ENCODE measurements at regions not wholly inside any gene's neighbourhood (a gene's known extent, or its start where the extent isn't known, plus 50 kb on each side); places are given as distances from the start of the nearest gene placed in this dataset.

GRCh38 chr12:16863742-16864141 is 257.8 kb upstream of the LMO3 start:
- no peak for ATAC-seq
- TF ChIP-seq ZNF70 (CRISPR knock-in tag; IDR thresholded peaks at IDR 0.05) (no peak), ZFP3 (CRISPR knock-in tag; IDR thresholded peaks at IDR 0.05) (no peak), PATZ1 (CRISPR knock-in tag; IDR thresholded peaks at IDR 0.05; ENCODE audit: borderline replicate concordance) (no peak), ZNF565 (CRISPR knock-in tag; conservative IDR thresholded peaks at IDR 0.05; ENCODE audit: low read depth) (no peak), TSHZ2 (CRISPR knock-in tag; IDR thresholded peaks at IDR 0.05) (no peak), CREB5 (CRISPR knock-in tag; IDR thresholded peaks at IDR 0.05; ENCODE audit: low read depth) (no peak), TOX (CRISPR knock-in tag; IDR thresholded peaks at IDR 0.05; ENCODE audit: borderline replicate concordance) (no peak), ZNF8 (CRISPR knock-in tag; IDR thresholded peaks at IDR 0.05) (no peak), RARB (CRISPR knock-in tag; IDR thresholded peaks at IDR 0.05) (no peak), PPARA (CRISPR knock-in tag; IDR thresholded peaks at IDR 0.05; ENCODE audit: borderline replicate concordance) (no peak), TCF4 (CRISPR knock-in tag; IDR thresholded peaks at IDR 0.05; ENCODE audit: borderline replicate concordance) (no peak), GLIS3 (CRISPR knock-in tag; IDR thresholded peaks at IDR 0.05) (no peak), OSR1 (CRISPR knock-in tag; IDR thresholded peaks at IDR 0.05) (no peak), CSDC2 (CRISPR knock-in tag; IDR thresholded peaks at IDR 0.05) (no peak), CSRNP3 (CRISPR knock-in tag; IDR thresholded peaks at IDR 0.05) (no peak), BACH2 (CRISPR knock-in tag; IDR thresholded peaks at IDR 0.05; ENCODE audit: borderline replicate concordance) (no peak), ZFP30 (CRISPR knock-in tag; IDR thresholded peaks at IDR 0.05) (no peak), ARNTL (CRISPR knock-in tag; IDR thresholded peaks at IDR 0.05; ENCODE audit: borderline replicate concordance, low read depth) (no peak), POU6F1 (CRISPR knock-in tag; IDR thresholded peaks at IDR 0.05; ENCODE audit: borderline replicate concordance, low read depth) (no peak), ZC3H10 (CRISPR knock-in tag; IDR thresholded peaks at IDR 0.05) (no peak)

GRCh38 chr12:16857456-16857923 is 251.5 kb upstream of the LMO3 start:
- ATAC-seq: no peak
- TF ChIP-seq PATZ1 (CRISPR knock-in tag; IDR thresholded peaks at IDR 0.05; ENCODE audit: borderline replicate concordance): no peak
- no peak for TF ChIP-seq ZC3H10 (CRISPR knock-in tag; IDR thresholded peaks at IDR 0.05)
- no peak for TF ChIP-seq RARB (CRISPR knock-in tag; IDR thresholded peaks at IDR 0.05)

Data from SK-N-SH treated with all-trans-retinoic acid at 6 μM for 48 hours (cell line).